Activated T-helper 17 cell treated with anti-CD3 and anti-CD28 coated beads, Interleukin-2, amount 50 U/mL, for 72 hours (primary cell): ENCODE measurements at regions not wholly inside any gene's neighbourhood (a gene's known extent, or its start where the extent isn't known, plus 50 kb on each side); places are given as distances from the start of the nearest gene placed in this dataset.

ENCODE experiments used
- ATAC-seq: fragments of 150-1000 bp; cut with Tn5 transposase; replicated peaks from 2 replicates; pipeline ENCODE4 v1.10.0; 2021; ENCODE audit warnings: mild to moderate bottlenecking, moderate library complexity
- H3K27ac Mint-ChIP-seq: one replicate; pipeline ENCODE4 v1.8.0; 2022; ENCODE audit warnings: mixed read lengths
- H3K27me3 Mint-ChIP-seq: one replicate; pipeline ENCODE4 v1.8.0; 2022; ENCODE audit warnings: mixed read lengths
- H3K36me3 Mint-ChIP-seq: one replicate; pipeline ENCODE4 v1.8.0; 2022; ENCODE audit warnings: low read depth, mild to moderate bottlenecking, mixed read lengths
- H3K4me1 Mint-ChIP-seq: one replicate; pipeline ENCODE4 v1.8.0; 2022; ENCODE audit warnings: mixed read lengths
- H3K4me3 Mint-ChIP-seq: one replicate; pipeline ENCODE4 v1.8.0; 2022; ENCODE audit warnings: mild to moderate bottlenecking, mixed read lengths
- H3K9me3 Mint-ChIP-seq: one replicate; pipeline ENCODE4 v1.8.0; 2022; ENCODE audit warnings: mixed read lengths

DNA sequence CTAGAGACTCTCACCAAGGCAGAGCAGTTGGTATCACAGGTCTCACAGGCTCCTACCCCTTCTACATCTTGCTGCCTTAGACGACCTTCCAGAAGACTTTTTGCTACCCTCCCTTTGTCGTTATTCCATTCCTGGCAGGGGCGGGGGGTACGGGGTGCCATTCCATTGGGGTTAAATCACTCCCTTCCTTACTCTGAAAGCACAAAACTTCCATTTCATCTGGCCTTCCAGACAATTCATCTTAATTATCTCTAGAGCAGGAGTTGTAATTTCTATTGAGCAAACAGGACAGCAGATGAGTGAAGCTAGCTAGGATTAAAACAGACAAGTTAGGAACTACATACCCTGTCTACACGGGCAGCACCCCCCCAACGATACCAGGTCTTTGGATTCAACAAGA, 276.2 kb upstream of the TANK start:
- no peak for ATAC-seq
- H3K27me3 Mint-ChIP-seq: no peaks in the 10 kb centered on the region
- no peaks in the 10 kb centered on the region for H3K36me3 Mint-ChIP-seq
- H3K4me1 Mint-ChIP-seq: no peaks in the 10 kb centered on the region
- H3K27ac Mint-ChIP-seq: no peak overlapping the region
- H3K9me3 Mint-ChIP-seq: no peaks in the 10 kb centered on the region
- H3K4me3 Mint-ChIP-seq: no peak overlapping the region

DNA sequence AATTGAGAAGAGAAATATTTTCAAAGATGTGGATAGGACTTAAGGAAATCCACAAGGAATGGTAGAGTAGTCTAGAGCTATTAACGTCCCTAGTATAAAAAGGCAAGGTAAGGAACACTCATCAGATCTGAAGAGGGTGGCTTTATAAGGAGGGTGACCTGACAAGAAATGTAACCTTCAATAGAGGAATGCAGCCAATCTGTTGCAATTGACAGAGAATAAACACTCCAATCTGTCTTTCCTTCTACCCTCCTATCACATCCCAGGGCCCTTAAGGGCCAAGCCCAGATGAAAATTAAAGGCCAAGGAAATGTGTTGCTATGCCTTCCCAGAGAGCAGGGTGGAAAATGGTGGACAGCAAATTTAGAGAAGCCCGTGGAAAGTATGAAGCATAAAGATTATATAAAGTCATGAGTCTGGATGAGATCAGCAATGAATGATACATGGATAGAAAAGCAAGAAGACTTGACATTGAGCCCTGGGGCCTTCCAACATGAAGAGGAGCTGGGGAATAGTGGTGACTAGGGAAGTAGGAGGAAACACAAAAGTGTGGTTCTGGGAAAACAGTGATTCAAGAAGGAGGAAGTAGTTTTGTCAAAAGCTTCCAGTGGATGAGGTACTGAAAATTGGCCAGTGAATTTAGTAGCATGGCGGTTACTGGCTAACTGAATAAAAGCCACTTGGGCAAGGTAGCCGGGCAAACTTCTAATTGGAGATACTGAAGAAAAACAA, 270.6 kb upstream of the TANK start:
- no peaks in the 10 kb centered on the region for H3K36me3 Mint-ChIP-seq
- no peaks in the 10 kb centered on the region for H3K9me3 Mint-ChIP-seq
- H3K4me3 Mint-ChIP-seq: no peak overlapping the region
- no peaks in the 10 kb centered on the region for H3K27me3 Mint-ChIP-seq
- no peak for ATAC-seq
- H3K4me1 Mint-ChIP-seq: no peaks in the 10 kb centered on the region
- H3K27ac Mint-ChIP-seq: no peak overlapping the region

DNA sequence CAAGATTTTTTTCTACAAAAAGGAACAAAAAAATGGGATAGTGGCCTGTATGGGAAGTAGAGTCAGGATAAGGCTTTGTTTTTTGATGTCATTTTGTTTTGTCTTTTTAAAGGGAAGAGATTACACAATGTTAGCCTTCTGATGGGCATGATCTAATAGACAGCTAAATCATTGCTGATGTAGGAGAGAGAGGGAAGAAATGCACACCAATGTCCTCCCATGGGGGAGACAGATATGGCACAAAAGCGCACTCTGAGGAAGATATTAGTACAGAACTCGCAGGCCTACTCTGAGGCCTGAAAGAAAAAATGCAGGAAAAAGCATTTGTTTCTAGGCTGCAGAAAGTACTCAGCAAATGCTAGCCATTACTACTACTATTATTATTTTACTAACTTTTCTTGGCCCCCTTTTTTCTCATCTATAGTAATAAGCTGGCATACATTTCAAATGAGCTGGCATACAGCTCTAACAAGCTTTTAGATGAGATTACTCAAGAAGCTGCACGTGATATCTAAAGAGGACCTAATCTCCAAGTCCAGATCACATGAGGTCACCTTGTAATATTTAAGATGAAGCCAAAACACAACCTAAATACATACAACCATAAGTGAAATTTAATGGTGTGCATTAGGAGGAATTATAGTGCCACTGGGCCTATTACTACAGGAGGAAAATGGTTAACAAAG, 269.4 kb upstream of the TANK start:
- Mint-ChIP-seq H3K36me3 (no peaks in the 10 kb centered on the region), H3K27me3 (no peaks in the 10 kb centered on the region), H3K4me3 (no peak overlapping the region), H3K27ac (no peak overlapping the region), H3K4me1 (no peaks in the 10 kb centered on the region), H3K9me3 (no peaks in the 10 kb centered on the region)
- no peak for ATAC-seq

DNA sequence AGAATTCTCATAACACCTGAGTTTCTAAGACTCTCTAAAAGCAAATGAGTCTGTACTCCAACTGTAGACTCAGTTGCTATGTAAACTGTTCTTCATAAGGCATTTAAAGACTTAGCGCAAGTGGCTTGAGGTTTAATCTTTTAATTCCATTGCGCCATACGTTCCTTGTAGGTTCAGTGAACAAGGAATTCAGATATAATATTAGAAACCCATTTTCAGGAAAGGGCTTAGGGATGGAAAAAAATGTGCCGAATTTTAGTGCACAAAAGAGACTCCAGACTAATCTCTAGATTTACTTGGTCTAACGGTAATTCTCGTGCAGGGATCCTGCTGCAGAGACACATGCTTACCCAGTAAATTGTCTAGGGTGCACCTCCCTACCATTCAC, 268.9 kb upstream of the TANK start:
- no peak for ATAC-seq
- H3K9me3 Mint-ChIP-seq: no peaks in the 10 kb centered on the region
- H3K27me3 Mint-ChIP-seq: no peaks in the 10 kb centered on the region
- no peak overlapping the region for H3K27ac Mint-ChIP-seq
- H3K36me3 Mint-ChIP-seq: no peaks in the 10 kb centered on the region
- no peaks in the 10 kb centered on the region for H3K4me1 Mint-ChIP-seq
- H3K4me3 Mint-ChIP-seq: no peak overlapping the region

DNA sequence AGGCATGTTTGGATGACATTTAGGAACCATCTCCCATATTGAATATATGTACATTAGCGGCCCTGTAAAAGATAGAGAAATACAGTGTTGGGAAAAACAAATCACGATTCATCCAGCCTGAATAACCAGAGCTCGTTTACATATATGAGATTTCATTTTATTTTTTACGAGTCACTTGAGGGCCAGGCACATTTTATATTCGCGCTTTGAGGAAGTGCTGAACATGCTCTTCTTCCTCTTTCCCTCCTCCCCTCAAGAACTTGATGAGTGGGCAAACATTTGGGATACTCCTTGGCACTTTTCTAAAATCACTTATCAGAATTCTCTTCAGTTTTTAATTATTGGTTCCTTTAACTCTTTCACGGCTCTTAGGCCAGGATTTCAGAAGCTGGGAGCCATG, 268.0 kb upstream of the TANK start:
- ATAC-seq: no peak
- H3K36me3 Mint-ChIP-seq: no peaks in the 10 kb centered on the region
- no peaks in the 10 kb centered on the region for H3K9me3 Mint-ChIP-seq
- H3K4me1 Mint-ChIP-seq: no peaks in the 10 kb centered on the region
- H3K27ac Mint-ChIP-seq: no peak overlapping the region
- no peaks in the 10 kb centered on the region for H3K27me3 Mint-ChIP-seq
- H3K4me3 Mint-ChIP-seq: no peak overlapping the region

DNA sequence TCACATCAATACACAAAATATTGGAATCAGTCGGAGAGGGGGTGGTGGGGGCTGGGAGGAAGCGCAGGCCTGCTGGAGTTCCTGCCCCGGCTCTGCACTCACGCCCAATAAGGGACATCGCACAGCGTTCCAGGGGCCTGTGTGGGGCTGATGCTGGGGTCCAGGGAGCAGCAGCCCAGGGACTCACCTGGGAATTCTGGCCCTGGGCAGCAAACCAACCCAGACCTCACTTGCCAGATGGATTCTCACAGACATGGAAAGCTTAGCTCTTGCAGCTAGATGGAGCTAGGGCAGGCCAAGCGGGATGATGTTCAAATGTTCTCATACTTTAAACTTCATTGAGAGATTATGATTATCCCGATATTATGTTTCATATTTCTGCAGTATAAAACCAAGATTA, 266.6 kb upstream of the TANK start:
- Mint-ChIP-seq H3K36me3 (no peaks in the 10 kb centered on the region), H3K27me3 (no peaks in the 10 kb centered on the region), H3K4me3 (no peak overlapping the region), H3K27ac (no peak overlapping the region), H3K9me3 (no peaks in the 10 kb centered on the region), H3K4me1 (no peaks in the 10 kb centered on the region)
- ATAC-seq: no peak

DNA sequence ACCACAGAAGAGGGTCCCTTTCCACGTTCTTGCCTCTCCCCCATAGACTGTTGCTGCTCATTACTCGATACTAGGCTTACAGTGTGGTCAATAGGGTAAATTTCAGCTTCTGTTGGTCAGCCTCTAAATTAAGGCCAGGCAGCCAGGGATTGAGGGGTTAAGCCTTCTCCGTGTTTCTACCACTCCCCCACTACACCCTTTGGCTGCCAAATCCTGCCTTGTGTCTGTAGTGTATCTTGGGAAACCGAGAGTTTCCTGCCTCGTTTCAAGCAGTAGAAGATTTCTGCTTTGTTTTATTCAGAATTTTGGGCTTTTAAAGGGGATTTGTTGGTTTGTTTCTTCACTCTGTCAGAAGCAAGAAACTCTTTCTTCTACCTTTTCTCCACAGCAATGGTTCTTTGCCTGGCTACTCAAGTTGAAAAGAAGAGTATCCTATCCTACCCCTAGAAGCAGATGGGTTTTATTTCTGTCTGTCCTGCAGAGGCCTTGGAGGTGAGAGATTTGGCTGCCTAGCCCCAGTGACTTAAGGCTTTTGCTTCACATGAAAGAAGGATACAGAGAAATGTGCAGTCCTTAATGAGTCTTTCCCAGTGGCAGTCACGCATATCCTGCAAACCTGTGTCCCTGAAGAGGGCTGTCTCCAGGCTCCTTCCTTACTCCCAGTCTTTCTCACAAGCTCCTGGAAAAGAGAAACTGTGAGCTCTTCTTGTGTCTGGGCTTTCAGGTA, 261.5 kb upstream of the TANK start:
- Mint-ChIP-seq H3K27me3 (peaks cover 8% of the 10 kb centered on the region), H3K27ac (no peak overlapping the region), H3K4me1 (no peaks in the 10 kb centered on the region), H3K9me3 (no peaks in the 10 kb centered on the region), H3K4me3 (no peak overlapping the region), H3K36me3 (no peaks in the 10 kb centered on the region)
- ATAC-seq: no peak

DNA sequence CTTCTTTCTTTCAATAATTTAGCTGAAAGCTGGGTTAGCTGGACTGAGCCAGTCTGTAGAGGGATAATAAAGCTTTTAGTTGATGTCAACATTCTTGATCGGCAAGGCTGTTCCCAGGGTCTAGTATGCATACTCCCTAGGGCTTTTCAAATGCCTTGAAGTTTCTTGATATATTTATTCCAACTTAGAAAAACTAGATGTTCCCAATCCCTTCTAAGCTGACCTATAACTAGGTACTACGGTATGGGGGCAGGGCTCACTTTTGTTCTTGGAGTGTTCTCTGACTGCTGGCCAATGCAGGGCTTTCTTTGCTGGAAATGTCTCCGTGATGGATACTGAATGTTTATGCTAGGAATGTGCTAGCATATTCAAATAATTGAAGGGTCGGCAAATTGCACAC, 258.6 kb upstream of the TANK start:
- H3K4me1 Mint-ChIP-seq: no peaks in the 10 kb centered on the region
- H3K4me3 Mint-ChIP-seq: no peak overlapping the region
- peaks cover 15% of the 10 kb centered on the region for H3K27me3 Mint-ChIP-seq

DNA sequence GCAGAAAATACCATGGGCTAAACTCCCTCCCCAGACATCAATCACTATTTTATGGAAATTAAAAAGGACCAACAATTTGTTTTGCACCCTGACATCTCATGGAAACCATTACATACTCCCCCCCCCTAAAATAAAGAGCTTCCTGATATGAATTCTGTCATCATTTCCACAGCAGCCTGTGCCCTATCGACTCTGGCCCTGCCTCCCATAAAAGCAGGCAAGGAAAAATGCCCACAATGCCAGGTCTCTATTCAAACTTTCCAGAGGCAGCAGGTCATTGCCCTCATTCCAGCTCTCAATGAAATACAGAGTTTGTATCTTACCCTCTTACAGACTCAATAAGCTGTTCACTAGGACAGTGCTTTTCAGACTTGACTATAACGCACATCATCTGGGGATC, 254.4 kb upstream of the TANK start:
- peaks cover 16% of the 10 kb centered on the region for H3K27me3 Mint-ChIP-seq
- ATAC-seq: no peak

More for the DNA sequence above, 258.6 kb upstream of the TANK start:
- Mint-ChIP-seq H3K27ac (no peak overlapping the region), H3K36me3 (no peaks in the 10 kb centered on the region), H3K9me3 (no peaks in the 10 kb centered on the region)
- ATAC-seq: no peak

DNA sequence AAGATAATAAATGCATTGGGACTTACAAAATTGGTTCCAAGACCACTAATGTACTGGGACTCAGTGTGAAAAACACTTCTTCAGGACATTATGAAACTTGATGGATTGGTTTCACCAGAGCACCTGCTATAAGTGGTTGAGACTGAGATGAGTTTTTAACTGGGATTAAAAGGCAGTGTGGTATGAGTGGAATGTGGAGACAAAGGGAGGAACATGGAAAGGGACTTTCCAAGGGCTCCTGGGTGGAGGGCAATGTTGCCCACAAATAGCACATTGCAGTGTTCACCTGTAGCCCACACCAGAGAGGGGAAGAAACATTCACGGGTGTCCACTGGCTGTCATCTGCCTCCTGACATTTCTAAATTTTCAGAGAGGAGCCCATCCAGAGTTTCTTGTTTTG, 253.3 kb upstream of the TANK start:
- Mint-ChIP-seq H3K9me3 (no peaks in the 10 kb centered on the region), H3K4me3 (no peak overlapping the region), H3K4me1 (no peaks in the 10 kb centered on the region), H3K36me3 (no peaks in the 10 kb centered on the region), H3K27ac (no peak overlapping the region), H3K27me3 (peaks cover 16% of the 10 kb centered on the region)
- ATAC-seq: no peak

More for the DNA sequence above, 254.4 kb upstream of the TANK start:
- H3K27ac Mint-ChIP-seq: no peak overlapping the region
- H3K9me3 Mint-ChIP-seq: no peaks in the 10 kb centered on the region
- no peaks in the 10 kb centered on the region for H3K4me1 Mint-ChIP-seq
- H3K36me3 Mint-ChIP-seq: no peaks in the 10 kb centered on the region
- no peak overlapping the region for H3K4me3 Mint-ChIP-seq

DNA sequence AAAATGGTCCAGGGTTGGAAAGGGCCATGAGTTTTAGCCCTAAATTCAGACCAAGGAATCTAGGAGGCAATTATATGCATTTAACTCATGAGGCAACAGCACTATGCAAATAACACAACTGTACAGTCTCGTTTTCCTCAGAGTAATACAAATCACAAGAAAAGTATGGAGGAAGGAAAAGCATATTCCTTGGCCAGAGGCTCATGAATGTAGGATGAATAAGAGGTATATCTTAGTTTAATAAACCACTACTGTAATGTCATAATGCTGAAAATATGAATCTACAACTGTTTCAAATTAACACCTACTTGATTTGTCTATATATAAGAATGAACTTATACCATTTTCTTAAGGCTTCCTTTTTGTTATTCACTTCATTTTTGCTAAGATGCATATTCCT, 252.5 kb upstream of the TANK start:
- H3K27me3 Mint-ChIP-seq: peaks cover 16% of the 10 kb centered on the region
- no peaks in the 10 kb centered on the region for H3K36me3 Mint-ChIP-seq
- no peak for ATAC-seq
- H3K4me3 Mint-ChIP-seq: no peak overlapping the region
- no peak overlapping the region for H3K27ac Mint-ChIP-seq
- no peaks in the 10 kb centered on the region for H3K4me1 Mint-ChIP-seq
- H3K9me3 Mint-ChIP-seq: no peaks in the 10 kb centered on the region

DNA sequence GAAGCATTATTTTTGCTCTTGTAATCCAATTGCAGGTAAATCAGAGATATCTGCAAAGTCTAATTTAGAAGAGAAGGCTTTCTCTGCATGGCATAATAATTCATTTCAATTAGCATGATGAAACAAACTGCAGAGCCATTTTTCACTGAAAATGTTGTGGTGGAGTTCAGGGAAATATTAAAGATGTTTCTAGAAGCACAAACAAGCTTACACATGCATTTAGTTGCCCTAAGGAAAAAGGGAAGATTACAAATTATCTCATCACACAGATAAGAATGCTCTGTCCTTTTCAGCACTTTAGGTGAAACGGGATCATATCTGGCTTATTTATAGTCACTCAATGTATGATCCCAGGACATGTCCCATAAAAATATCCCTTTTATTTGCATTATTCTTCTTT, 252.1 kb upstream of the TANK start:
- no peak overlapping the region for H3K27ac Mint-ChIP-seq
- ATAC-seq: no peak
- H3K9me3 Mint-ChIP-seq: no peaks in the 10 kb centered on the region
- H3K4me3 Mint-ChIP-seq: no peak overlapping the region
- no peaks in the 10 kb centered on the region for H3K4me1 Mint-ChIP-seq
- H3K27me3 Mint-ChIP-seq: peaks cover 13% of the 10 kb centered on the region
- no peaks in the 10 kb centered on the region for H3K36me3 Mint-ChIP-seq

DNA sequence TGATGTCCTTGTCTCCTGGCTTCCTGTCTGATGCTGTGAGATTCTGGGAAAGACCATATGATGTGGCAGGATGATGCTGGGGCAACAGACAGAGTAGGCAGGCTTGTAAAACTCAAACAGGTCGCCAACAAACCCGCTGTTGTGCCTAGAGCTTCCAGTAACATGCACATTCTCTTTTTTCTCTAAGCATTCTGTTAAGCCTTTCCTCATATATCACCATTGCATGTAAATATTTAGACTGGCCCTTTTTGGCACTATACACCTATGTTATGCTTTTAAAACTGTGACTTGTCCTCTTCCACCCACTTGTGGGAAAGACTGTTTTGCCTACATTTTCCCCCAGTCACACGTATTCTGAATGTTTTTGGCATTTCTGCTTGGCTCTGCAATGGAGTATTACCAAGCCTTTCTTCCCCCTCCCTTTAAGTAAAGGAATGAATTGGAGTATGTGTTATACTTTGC, 250.4 kb upstream of the TANK start:
- no peaks in the 10 kb centered on the region for H3K36me3 Mint-ChIP-seq
- H3K4me1 Mint-ChIP-seq: no peaks in the 10 kb centered on the region
- peaks cover 8% of the 10 kb centered on the region for H3K27me3 Mint-ChIP-seq
- ATAC-seq: no peak
- no peak overlapping the region for H3K4me3 Mint-ChIP-seq
- no peak overlapping the region for H3K27ac Mint-ChIP-seq
- no peaks in the 10 kb centered on the region for H3K9me3 Mint-ChIP-seq

DNA sequence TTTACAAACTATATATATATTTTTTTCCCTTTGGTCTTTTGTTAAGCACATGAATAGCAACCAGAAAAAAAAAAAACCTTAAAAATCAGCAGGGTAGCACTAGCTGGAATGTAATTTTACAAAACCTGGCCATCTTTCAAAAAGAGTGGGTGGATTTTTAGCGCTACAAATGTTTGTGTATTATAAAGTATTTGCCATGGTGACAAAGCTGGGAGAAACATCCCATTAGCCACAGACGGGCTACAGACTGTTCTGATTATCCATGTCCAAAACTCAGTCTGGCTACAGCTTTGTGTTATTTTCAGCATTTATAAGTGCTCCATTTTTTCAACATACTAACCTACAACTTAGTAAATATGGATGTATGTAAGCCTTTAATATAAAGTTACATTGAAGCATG, 249.5 kb upstream of the TANK start:
- Mint-ChIP-seq H3K36me3 (no peaks in the 10 kb centered on the region), H3K27ac (no peak overlapping the region), H3K27me3 (peaks cover 8% of the 10 kb centered on the region), H3K9me3 (no peaks in the 10 kb centered on the region), H3K4me3 (no peak overlapping the region), H3K4me1 (no peaks in the 10 kb centered on the region)
- no peak for ATAC-seq

DNA sequence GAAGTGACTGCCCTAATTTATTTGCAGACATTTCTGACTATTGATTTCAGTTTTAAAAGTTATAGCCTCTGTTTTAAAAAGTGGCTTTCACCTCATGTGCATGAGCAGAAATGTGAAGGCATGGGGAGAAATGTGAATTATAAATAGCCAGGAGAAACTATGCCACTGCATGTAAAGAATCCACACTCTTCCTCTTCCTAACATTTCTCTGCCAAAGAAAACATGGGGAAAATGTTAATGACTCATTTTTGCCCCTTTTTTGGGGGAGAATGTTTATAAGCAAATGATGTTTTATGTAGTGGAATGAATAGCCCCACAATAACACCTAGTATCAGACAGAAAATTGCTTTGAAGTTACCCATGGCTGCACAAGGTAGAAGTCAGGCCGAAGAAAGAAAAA, 249.0 kb upstream of the TANK start:
- Mint-ChIP-seq H3K4me1 (no peaks in the 10 kb centered on the region), H3K27ac (no peak overlapping the region), H3K4me3 (no peak overlapping the region), H3K9me3 (no peaks in the 10 kb centered on the region), H3K27me3 (peaks cover 4% of the 10 kb centered on the region), H3K36me3 (no peaks in the 10 kb centered on the region)
- no peak for ATAC-seq
